ENCODE measurements at regions not wholly inside any gene's neighbourhood (a gene's known extent, or its start where the extent isn't known, plus 50 kb on each side); places are given as distances from the start of the nearest gene placed in this dataset.

DNA sequence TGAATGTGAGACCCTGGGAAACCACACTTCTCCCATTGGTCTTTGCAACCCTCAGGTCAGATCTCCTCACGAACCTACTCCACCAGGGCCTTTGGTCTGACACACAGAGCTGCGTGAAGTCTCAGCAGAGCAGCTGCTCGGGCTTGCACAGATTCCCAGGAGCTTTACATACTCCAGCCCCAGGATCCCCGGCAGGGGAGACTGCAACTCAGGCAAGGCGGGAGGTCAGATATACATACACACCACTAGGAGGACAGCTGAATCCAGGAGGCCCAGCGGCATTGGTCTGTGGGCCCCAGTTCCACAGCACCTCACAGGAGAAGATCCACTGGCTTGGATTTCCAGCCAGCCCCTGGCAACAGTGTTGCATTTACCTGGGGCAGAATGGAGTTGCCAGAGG lies 239.2 kb downstream of the GPAM start:
- DNase-seq, result no peak

DNA sequence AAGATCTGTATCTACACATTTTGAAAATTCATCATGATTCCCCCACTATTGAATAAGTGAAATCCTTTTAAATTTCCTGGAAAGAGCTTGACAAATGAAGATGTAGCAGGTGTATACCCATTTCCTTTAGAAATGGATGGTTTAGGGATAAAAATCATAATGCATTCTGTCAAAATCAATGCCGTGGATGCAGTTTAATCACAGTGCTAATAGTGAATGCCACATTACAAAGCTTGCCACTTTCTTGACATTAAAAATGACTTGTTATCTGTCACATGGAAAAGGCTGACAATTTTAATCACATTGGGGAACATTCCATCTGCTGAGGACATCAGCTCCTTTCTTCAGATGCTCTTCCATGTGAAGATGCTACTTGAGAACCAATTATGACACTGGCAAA lies 229.6 kb downstream of the GPAM start:
- DNase-seq, result no peak

DNA sequence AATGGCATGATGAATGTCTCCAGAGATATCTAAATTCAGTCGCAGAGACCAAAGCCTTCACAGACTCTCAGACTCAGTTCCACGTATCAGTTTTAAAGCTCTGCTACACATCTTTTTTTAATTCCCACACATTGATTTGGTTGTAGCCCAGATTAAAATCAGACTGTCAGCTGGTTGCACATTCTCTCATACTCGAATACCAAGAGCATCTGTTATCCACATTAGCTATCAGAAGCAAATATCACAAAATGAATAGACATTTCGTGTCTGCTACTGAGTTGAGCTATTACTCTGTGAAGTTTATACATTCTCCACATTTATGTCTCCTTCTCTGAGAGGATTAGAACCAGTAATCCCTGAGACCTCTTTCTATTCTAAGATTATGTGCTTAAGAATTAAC lies 229.2 kb downstream of the GPAM start:
- no peak for DNase-seq

DNA sequence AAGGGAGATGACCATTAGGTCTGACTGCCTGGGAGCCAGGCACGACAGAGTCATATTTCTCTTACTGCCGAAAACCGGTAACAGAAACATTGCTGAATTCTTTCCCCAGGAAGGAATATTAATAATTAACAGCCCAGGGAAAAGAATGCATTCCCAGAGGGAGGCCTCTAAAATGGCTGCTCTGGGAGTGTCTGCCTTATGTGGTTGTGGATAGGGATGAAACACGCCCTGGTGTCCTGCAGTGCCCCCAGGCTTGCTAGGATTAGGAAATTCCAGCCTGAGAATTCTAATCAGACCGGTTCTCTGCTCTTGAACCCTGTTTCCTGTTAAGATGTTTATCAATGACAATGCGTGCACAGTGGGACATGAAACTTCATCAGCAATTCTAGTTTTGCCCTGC lies 226.7 kb downstream of the GPAM start:
- no peak for DNase-seq

DNA sequence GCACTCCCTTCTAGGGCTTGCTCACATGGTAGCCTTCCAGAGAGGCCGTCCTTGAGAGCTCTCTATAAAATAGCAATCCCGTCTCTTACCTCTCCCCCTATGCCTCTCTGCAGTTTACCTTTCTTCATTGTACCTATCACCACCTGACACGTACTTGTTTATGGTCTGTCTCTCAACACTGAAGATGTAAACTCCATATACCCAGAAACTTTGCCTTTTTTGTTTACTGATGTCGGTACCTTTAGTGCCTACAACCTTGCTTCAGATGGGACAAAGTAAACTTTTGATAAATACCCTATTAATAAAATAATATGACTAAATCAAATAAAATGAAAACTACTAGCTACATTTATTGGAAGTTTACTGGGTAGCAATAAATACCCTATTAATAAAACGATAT lies 220.6 kb downstream of the GPAM start:
- no peak for DNase-seq

DNA sequence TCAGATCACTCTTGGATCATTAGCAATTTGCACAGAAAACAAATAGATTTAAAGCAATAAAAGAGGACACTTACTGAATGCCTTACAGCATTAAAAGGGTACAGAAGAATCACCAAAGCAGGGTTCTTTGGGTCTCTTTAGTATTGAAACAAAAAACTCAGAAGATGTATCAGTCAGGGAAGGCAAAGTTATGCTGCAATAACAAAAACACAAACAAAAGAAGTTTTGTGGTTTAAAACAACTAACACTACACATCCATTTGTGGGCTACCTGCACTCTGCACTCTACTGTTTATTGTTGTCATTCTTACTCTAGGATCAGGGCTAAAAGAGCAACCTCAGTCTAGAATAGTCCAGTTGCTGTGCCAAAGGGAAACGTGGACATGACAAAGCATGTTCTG lies 216.4 kb downstream of the GPAM start:
- no peak for DNase-seq

DNA sequence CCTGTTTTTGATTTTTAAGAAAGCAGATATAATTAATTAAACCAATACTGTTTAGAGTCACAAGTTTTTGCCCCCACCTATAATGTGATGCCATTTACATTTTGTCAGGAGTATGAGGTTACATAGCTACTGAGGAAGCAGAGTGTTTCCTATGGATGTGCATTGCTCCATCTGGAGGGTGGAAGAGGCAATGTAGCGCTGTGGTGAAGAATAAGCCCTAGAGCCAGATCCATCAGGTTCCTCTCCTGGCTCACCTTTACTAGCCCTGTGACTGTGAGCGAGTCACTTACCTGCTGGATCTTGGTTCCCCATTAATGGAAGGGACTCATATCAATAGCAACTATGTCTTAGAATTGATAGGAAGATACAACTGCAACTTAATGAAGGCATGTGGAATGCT lies 216.0 kb downstream of the GPAM start:
- DNase-seq, result no peak

DNA sequence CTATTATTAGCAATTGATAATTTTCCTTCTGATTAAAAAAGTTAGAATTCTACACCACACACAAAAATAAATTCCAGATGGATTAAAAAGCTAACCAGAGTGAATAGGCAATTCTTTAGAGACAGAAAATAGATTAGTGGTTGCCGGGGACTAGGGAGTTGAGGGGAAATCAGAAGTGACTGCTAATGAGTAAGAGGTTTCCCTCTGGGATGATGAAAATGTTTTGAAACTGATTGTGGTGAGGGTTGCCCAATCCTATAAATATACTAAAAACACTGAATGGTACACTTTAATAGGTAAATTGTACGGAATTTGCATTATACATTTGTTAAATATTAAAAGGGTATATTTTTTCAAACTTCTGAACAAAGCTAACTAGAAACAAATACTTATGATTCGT lies 214.9 kb downstream of the GPAM start:
- no peak for DNase-seq

DNA sequence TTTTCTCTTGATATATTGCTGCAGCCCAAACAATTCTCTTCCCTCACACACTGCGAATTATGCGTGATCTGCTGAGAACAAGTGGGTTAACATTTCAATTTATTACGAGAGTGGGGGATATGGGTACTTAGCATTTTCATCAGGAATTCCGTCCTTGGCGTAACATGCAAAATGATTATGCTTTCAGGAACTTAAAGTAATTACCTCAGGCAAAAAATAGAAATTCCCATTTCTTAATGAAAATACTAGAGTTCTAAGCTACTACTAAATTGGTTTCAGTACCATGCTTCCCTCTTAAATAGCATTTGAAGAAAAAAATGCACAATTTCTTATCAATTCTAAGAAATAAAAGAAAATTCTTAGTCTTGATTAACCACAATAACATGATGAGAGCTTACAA lies 213.5 kb downstream of the GPAM start:
- DNase-seq, result no peak

DNA sequence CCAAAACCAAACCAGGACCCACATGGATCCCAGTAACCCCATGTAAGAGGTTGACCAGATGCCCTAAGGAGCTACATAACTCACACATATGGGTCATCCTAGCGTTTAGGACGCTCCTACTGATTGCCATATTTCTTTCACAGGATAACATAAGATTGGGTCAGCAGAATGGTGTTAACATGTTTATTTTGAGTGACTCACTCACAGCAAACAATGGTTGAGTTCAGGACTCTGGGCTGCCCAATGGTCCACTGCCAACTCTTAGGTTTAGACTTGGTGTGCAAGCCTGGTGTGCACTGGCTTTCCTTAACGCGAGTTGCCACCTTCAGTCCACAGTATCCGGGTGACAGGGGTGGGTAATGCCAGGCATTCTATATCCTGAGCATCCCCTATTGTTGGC lies 211.5 kb downstream of the GPAM start:
- no peak for DNase-seq

DNA sequence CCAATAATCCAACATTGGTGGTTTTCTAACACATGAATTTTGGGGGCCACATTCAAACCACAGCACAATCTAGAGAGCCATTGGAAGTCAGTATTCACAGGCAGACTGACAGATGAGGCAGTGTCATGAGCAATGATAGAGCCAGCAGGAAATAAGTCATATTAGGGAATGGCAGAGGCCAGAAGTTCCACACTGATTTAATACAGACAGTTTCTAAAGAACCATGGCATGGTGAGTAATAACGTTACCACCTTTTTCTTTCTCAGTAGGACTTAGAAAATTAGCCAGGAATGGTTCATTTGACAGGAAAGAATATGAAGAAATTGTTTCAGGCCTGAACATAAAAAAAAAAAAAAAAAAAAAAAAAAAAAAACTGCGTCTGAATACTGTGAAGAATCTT lies 210.3 kb downstream of the GPAM start:
- DNase-seq, result no peak

DNA sequence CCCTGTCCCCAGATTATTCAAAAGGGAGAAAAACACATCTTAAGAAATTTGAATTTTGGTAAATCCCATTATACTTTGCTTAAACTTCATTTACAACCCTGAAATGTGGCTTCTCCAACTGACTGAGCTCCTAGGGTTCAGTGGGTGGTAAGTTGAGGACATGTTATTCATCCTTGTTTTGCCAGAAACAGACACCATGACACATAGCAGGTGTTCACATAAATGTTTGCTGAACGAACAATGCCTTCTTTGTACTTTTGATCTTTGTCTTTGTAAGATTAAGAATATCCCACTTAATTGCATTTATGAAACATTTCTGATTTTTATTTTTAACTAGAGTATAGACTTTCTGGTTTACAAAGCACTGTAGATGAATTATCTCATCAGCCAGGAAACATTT lies 209.7 kb downstream of the GPAM start:
- DNase-seq, result no peak

DNA sequence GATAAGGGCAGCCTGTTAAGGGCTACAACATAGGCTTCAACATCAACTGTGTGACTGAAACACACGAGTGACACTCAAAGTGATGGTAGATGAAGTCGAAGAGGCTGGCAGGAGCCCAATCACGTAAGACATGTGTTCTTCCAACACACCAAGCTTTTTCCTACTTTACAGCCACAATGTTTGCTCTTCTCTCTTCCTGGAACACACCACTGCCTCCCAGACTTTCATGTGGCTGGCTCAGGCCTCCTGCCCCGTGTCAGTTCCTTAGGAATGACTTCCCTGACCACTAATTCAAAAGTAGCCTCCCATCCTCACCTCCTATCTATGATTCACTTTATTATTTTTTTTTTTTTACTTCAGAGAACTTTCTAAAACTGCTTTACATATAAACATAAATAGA lies 209.2 kb downstream of the GPAM start:
- DNase-seq, result no peak

DNA sequence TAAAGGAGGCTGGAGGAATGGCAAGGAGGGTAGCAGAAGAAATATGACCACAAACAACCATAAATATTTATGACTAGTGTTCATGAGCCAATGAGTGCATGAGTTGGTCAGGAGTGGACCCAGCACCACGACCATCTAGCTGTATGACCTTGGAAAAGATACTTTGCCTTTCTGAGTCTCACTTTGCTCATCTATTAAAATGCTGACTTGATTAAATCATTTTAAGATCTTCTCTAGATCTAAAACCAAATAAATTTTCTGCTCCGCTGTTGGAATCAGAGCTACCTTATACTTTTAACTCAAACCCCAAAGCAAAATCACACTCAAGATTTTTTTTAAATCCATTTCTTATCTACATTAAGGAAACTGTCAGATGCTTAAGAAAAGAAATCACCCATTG lies 207.0 kb downstream of the GPAM start:
- no peak for DNase-seq

DNA sequence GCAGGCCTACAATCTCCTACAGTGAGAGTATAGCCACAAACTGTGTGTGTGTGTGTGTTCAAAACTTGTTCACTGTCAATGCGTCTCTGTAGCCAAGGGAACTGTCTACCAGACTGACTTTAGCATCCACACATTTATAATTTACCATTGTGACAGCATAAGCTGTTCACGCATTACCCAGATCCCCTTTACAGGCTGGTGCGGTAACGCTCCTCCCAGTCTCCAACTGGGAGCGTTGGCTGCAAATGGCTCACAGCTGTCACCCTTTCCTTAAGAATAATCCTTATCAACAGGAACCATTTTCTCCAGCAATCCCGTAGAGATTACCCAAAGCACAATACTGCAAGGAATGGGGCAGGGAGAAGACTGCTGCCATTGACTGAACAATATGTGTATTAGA lies 199.5 kb downstream of the GPAM start:
- DNase-seq, result no peak

DNA sequence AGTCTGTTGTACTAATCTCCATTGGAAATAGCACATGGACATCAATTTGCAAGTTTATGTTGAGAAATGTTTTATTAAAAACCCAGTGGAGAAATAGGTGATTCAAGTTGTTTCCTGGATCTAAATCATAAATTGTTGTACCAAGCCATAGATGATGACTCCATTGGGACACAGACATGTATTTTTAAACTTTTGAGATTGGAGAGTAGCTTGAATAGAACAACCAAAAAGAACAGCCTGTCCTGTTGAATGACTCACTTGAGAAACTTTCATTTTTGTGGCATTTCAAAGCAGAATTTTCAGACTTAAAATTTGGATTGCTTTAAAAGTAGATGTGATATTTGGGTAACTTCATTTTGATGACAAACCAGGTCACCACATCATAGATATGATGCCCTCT lies 197.5 kb downstream of the GPAM start:
- DNase-seq, result no peak

DNA sequence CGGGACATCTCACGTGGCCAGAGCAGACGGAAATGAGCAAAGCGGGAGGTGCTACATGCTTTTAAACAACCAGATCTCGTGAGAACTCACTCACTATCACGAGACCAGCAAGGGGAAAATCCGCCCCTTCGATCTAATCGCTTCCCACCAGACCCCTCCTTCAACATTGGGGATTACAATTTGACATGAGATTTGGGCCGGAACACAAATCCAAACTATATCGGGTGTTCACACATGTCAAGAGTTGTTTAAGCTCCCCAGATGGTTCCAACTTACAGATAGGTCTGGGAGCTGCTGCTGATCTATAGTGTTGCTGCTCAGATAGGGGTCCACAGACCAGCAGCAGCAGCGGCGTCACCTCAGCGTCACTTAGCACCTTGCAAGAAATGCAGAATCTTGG lies 194.9 kb downstream of the GPAM start:
- no peak for DNase-seq

DNA sequence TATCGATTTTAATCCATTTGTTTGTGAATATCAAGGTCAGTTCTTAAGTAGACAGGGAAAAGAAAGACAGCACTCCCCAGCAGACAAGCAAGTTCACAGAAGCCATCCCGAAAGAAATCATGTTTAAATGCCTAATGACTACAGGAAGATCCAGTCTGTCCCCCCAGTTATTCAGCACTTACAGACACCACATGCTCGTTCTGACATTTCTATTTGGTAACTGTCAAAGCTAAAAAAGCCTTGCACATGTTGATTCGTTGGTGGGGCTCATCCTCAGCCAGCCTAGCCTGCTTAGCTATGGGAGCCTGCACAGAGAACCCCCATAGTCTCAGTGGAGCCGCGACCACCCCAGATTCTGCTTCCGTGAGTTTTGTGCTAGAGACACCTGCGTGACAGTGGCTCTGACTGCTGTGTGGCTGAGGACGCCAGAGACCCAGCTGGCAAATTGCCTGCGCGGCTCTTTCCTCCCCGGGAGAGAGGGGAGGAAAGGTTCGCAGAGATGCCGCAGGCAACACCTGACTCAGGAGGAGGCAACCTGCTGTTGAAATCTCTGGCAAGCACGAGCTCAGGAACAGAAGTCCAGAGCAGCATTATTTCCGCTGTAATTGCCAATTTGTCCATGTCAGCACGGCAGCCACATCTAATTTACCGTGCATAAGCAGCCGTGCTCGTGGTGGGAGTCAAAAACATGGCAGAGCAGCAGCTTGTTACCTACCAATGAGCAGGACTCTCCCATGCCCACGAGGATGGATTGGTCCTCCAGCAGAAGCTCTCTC lies 194.2 kb downstream of the GPAM start:
- DNase-seq, result no peak

DNA sequence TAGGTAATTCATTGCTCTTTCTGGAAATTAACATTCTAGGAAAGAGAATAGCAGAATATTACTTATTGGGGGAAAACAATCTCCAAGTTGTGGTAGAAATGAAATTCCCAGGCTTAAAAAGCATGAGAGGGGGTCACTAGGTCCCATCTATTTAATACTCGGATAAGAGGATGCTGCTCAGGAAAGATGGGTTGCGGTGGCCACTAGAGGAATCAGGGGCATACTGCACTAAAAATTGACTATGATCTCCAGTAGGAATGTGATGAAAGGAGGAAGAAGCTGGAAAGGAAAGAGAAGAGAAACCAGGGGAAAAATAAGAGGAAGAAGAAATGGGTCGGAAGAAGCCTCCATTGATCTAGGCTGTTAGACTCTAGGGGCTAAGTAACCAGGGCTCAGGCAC lies 192.8 kb downstream of the GPAM start:
- DNase-seq, result no peak

DNA sequence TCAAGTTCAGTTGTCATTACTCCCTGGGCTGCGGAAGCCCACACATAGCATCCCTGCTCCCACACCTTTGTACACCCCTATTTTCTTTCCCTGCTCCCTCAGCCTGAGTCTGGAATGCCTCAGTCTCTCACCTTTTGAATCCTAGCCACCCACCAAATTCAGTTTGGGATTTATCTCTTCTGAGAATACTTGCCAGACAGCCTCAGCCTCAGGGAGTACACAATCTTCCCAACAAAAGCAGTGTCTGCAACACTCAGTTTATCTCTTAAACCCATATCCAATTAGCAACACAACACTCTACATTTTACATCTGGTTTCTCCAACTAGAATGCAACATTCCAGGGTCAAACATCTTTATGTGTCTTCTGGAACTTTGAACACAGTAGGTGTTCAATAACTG lies 190.2 kb downstream of the GPAM start:
- DNase-seq, result no peak

DNA sequence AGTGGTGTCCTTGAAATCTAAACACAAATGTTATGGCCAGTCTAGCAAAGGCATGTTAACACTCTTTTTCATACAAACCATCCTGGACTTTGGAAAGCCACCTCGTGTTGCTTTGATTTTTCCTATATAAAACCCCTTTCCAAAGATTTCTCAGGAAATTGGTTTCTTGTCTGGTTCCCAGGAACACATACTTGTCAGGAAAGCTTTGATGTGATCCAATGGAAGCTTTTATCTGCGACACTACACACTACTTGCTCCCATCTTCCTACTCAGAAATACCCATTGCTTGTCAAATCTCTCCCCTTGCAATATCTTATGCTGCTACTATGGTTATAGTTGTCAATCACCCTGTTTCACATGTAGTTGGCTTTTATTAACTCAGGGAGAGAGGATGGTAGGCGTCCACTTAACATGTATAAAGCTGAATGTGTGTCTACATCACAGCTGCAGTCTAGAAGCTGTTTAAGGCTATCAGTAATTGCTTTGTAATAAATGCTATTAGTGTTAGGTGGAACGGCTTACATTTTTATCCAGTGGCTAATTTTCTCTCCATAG lies 189.6 kb downstream of the GPAM start:
- no peak for DNase-seq

DNA sequence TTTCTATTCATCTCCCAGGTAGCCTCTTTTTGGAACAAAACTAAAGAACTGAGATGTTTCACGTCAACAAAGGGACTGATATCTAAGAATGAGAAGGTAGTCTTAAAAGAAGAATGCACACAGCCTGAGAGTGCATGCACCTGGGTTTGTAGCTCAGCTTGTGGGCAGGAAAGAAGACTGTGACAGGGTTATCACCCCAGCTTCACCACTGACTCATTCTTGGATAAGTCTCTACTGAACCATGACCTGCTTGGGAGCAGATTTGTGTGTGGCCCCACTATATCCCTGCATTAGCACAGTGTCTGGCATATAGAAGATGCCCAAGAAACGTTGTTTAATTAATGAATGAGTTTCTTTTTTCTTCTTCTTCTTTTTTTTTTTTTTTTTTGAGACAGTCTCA lies 187.5 kb downstream of the GPAM start:
- DNase-seq, result no peak

DNA sequence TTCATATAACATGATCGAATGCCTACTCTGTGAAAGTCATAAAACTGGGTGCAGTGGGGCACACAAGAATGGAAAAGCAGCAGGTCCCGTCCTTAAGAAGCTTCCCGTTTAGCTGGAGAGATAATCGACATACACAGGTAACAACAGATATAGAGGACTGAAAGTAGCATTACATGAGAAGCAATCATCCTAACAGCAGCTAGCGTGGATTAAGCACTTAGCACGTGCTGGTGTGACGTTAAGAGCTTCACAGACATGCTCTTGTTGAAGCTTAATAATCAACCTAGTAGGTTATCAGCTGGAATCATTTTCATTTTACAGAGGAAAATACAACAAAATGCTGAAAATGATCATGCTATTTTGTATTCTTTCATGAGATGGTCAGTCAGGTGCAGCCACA lies 184.8 kb downstream of the GPAM start:
- DNase-seq, result no peak

DNA sequence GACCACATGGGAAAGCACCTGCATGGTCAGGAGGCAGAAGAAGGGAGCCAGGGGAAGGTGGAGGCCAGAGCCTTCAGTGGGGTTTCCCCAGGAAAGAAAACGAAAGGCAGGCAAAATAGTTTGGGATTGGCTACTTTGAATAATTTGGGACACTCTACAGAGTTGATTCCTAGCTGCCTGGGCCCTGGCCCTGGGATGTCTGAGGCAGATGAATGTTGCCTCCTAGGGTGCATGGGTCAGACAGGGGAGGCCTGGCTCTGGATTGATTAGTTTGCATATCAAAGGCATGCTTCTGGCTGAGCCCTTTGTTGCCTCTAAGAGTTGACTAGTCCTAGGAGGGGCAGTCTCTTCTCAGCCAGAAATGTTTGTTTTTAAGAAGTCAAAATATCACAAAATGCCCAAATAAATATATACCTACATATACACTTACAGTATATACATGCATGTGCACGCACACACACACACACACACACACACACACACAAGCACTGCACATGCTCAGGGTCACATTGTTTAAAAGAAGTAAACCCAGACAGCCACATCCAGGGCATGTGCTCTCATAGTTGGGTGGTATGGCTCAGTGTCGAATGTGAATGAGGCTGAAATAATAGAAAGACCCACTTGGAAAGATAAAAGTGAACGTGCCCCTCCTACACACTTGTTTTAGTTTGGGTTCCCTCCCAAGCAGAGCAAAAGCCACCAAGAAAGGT lies 184.2 kb downstream of the GPAM start:
- DNase-seq, result no peak

DNA sequence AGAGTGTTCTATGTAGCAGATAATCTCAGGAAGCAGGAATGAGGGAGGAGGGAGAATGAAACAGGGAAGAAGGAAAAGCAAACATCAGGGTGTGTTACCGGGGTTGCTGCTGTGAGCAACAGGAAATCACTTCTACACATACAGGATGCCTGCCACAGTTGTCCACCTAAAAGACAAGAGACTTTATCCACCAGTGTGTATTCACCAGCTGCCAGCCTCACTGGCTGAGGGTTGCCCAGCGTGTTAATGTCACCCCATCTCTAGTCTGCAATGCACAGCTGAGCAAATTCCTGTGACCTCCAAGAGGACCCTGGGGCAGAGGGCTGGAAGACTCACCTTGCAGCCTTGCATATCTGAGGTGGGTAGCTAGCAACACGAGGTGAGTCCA lies 183.7 kb downstream of the GPAM start:
- DNase-seq, result no peak
